Activated CD8-positive, alpha-beta memory T cell treated with anti-CD3 and anti-CD28 coated beads, Interleukin-2, amount 50 U/mL, for 48 hours (primary cell): ENCODE measurements at regions not wholly inside any gene's neighbourhood (a gene's known extent, or its start where the extent isn't known, plus 50 kb on each side); places are given as distances from the start of the nearest gene placed in this dataset.
"Not testable (repeated sequence)": the region's sequence is repeated elsewhere in the genome, so short reads cannot be mapped to it uniquely, and the experiment has no call there.

ENCODE experiments used
- DNase-seq: peaks from one replicate; pipeline ENCODE4 v3.0.0-alpha.2; 2020

DNA sequence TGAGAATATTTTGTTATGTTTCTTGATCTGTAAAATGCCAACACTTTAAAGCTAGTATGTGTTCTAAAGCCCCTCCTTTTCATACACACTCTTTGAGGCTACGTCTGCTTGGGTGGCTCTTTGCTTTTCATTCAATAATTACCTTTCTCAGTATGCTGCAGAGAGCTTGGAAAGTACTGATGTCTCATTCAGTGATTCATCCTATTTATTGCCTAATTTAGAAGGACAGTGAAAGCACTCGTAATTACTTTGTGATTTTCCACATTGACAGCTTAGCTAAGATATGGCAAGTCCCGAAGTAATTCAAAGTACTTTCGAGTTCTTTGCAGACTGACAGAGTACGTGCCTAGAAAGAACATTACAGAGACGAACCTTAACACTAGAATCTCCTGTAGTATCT is 57.2 kb downstream of the BMP15 start:
- DNase-seq, result no peak

DNA sequence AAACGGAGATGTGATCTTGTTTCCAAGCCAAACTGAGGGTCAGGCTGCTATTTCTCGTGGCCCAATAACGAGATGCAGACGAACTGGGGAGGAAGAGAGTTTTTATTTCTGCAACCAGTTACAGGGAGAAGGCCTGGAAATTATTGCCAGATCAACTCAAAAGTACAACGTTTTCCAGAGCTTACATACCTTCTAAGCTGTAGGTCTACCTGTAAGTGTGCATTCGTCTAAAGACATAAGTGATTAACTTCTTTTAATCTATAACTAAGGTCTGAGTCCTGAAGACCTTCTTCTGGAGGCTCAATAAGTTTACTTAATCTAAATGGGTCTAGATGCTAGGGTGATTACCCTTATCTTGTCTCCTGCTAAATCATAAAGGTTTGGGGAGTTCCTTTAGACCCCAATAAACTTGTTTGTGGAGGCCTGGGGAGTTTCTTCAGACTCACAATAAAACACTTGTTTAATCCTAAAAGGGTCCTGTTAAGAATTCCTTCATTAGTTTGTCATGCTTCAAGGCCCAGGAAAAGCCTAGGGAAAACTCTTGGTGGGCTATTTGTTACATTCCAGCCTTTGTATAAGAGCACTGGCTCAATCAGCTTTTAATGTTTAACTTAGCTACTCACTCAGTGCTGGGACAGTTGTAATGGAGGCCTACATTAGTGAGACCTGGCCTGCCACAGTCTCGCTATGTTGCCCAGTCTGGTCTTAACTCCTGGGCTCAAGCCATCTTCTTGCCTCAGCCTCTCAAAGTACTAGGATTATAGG is 58.5 kb downstream of the BMP15 start:
- not testable (repeated sequence) for DNase-seq

DNA sequence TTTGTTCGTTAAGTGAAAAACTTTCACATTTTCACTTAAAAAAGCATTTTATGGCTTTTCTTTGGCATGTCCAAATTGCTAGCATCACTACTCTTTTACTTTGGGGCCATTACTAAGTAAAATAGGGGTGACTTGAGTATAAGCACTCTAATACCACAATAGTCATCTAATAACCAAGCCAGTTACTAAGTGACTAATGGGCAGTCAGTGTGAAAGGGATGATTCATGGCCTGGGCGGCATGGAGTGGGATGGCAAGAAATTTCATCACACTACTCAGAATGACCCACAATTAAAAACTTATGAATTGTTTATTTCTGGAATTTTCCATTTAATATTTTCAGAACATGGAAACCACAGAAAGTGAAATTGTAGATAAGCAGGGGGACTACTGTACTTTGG is 60.9 kb downstream of the BMP15 start:
- no peak for DNase-seq

DNA sequence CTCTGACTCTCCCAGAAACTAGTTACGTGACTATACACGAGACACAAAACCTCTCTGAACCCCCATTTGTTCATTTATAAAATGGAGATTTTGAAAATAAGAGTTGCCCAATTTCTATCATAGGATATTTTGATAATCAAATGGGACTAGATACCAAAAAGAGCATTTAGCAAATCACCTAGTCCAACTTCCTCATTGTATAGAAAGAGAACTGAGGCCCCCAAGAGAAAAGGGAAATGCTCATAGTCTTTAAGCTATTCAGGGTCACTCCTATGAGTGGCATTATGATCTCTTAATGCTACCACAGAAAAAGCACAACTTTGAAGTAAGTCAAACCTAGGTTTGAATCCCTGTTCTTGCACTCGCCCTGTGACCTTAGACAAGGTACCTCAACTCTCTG is 62.7 kb downstream of the BMP15 start:
- DNase-seq, result no peak

DNA sequence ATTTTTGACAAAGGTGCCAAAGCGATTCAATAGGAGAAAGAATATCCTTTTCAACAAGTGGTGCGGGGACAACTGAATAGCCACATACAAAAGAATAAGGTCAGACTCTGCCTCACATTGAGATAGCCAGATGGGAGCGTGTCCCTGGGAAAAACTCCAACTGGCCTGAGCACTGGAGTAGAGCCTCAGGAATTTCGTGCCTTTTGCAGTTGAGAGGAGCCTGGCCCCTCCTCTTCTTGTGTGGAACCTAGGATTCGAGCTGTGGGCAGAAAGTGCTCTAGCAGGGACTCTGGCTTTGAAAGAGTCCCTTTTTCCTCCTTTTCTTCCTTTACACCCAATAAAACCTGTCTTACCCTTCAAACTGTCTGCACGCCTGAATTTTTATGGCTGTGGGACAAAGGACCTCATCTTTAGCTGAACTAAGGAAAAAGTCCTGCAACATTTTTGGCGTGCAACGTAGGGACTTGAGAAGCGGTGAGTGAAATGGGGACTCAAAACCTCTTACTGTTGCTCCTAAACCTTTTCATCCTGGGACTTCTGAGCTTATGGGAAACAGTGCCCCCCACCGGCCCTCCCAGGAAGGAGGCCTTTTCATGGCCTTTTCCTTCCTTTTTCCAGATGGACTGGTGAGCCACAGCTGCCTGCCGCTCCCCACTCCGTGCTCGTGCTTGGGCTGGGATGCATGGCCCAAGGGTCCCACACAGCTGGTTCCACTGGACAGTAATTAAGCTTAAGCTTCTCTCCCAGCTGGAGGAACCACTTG is 68.6 kb downstream of the BMP15 start:
- DNase-seq, result no peak

DNA sequence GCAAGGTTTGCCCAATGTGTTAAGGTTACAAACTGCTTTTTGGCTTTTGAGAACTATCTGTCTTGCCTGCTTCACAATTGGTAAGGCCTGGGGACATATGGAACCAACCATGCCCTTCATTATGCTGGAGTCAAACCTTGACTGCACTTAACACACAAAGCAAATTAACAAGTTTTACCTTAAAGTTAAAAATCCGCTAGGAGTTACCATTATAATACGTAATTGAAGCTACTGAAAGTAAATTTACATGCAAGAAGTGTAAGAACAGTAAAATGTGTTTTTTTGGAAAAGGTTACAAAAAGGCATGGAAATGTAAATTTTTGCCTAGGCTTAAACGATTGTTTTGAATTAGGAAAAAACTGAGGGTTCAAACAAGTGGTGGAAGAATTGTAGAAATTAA is 69.7 kb downstream of the BMP15 start:
- DNase-seq, result no peak

DNA sequence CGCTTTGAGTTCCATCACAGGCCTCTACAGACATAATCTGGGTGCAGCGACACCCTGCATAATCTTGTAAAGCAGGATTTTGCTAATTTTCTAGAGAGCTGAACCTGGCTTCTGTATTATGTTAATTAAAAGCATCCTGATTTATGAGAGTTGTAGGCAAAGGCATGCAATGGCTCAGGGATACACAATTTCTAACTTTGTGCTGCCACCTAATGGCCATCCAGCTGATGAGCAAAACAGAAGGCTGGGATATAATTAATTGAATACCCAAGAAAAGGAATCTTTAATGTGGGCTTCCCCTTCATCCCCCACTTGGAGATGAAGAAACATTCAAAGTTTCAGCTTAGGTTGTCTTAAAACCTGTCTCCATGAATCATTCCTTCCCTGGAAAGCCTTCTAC is 78.1 kb downstream of the BMP15 start:
- no peak for DNase-seq

DNA sequence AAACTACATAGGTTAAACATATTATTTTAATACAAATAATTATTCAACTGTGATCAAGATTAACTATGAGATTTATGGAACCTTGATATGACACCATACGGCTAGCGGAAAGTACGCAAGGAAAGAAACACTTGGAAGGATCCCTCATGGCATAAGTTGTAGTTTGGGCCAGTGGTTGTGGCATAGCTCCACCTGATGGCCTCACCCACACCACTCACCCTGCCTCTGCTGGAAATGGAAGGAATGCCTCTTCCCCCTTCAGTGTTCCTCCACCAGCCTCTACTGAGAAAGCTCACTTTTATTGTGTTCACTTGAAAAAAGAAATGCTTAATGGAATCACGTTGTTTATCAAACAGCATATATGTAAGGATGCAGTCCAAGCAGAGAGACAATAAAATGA is 86.4 kb downstream of the BMP15 start:
- DNase-seq, result no peak

DNA sequence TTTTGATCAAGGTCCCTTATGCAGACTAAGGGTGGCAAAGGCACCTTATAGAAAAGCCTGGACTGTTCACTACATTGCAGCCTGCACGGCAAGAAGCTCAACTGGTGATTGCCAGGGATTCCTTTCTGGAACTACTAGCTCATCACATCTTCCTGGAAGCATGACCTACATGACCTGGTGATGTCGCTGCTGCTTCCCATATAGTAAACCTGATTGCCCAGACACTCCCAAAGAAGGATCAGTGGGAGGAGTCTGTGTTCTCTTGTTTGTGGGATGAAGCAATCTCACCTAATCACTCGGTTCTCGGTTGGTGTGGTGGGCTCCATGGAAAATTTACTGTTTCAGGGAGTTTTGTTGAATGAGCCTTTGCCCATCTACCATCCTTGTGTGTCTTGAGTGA is 89.8 kb downstream of the BMP15 start:
- not testable (repeated sequence) for DNase-seq

DNA sequence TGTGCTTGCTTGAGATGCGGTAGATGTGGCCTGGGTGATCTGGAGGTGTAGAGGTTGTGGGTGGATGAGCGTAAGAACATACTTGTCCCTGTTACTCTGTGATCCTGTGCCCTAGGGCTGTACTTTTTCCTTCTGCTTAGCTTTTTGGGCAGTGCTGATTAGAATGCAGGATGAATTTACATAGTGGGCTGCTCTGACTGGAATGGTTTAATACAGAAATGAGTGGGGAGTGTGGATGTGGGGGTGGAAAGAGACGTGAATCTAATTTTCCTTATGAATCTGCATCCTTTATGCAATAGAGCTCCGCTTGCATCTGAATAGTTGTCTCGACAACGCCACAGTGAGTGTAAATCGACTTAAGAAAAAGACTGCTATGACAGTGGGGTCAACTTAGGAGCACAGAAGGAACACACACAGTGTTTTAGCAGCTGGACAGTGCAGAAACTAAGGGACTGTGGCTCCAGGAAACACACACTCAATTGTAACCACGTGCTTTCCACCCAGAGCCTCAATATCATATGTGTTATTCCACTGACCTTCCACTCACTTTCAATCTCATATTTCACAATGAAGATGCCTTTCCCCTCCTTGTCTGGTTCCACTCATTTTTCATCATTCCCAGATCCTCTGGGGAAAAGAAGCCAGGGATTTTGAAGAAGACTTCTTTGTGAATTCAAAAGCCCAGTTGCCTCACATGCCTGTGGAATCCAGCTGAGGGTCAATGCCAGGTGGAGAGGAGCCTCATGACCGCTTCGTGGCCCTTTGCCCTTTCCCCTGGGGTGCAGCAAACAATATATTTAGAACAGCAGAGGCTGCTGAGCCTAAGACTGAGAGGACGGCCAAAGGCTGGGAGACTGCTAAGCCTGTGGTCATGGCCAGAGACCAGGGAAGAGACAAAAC is 91.4 kb downstream of the BMP15 start:
- DNase-seq, result not testable (repeated sequence)

DNA sequence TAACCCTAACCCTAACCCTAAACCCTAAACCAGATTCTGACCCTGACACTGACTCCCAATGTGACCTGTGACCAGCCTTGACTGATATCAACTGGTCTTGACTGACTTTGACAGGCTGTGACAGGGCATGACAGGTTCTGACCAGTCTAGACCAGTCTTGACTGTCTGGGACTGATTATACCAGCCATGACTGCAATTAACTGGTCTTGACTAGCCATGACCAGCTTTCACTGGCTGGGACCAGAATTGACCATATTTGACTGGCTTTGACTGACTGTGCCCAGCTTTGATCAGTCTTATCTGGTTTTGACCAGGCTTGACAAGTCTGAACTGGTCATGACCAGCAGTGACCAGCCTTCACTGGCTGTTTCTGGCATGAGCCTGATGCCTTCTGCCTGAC is 95.5 kb downstream of the BMP15 start:
- DNase-seq, result no peak

DNA sequence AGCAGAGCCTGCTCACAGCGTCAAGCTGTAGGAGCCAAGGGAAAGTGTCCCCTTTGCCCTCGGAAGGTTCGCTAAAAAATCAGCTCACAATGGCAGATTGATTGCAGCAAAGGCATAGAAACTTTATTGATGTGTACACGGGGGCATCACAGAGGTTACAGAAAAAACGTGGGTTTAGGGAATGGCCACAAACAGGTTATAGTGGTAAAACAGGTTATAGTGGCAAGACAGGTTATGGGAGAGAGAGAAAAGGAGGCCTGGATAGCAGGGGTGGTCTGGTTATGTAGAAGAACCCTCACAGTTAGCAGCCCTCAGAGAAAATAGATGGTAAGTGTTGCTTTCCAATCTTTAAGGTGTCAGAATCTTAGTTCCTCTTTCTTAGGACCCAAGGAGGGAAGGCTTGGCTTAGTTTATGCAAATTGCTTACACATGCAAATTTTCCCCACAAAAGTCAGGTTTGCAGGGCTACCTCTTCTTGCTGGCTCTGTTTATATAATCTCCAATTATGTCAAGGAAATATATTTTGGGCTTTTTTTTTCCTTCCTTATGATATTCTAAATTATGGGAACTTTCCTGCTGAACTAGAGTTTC is 113.7 kb downstream of the BMP15 start:
- no peak for DNase-seq

DNA sequence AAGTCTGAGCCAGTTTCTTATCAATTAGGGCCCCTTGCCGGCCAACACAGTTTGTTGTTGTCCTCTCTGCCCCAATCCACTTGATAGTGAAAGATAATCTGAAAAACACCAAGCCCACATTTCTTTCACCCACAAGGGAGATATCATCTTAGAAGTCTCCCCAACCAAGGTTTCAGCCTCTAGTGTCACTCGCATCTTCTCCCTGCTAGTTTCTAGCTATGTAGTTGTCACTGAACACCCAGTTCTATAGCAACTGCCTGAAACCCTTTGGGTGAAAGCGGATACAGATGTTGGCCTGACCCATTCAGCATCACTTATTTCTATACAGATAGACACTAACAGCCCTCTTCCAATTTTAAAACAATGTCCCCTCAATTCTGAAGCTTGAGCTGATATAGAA is 116.3 kb downstream of the BMP15 start:
- no peak for DNase-seq

DNA sequence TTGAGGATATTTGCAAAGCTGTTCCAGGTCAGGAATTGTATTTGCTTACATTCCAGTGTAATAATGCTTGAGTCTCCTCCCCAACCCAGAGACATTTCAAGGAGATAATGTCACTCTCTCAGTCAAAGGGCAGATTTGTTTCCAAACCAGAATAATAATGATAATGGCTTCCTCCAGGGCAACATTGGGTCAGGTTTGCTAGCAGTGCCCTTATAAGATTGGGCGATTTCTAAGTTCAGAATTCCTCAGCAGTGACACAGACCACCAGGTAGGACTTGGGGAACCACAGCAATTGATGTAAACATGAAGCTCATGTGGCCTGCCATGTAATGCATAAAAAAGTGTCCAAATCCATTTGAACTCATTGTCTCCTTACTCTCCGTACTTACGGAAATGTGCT is 125.2 kb downstream of the BMP15 start:
- DNase-seq, result no peak

DNA sequence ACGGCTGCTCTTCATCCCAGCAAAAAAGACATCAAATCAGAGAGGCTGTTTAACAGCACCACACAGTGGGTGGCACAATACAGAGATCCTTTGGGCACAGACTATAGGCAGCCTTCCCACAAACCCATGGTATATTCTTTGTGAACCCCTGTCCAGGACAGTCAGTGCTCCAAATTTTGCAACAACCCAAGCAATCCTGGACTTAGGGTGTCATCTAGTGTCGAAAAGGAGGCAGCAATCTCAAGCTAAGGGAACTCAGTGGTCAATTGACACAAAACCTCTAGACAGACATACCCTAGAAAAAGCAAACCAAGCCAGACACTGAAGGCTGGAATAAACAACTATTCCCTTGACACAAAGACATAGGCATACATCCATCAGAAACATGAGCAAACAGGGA is 137.4 kb downstream of the BMP15 start:
- no peak for DNase-seq

DNA sequence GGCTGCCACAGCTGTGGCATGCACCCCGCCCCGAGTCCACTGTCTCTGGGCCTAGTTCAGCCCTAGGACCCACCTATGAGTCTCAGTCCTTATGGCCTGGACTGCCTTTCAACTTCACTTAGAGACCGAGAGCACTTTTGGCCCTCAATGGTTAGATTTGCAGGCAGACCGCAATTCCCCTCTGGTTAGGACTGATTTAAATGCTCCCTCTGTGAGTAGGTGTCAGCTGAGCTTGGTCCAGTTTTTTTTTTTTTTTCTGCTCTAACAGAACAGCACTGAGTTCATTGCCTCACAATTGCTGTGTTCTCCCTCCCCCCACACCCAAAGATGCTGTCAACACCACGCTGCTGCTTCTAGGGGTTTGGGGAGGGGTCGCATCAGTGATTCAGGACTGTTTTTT is 143.2 kb downstream of the BMP15 start:
- no peak for DNase-seq

DNA sequence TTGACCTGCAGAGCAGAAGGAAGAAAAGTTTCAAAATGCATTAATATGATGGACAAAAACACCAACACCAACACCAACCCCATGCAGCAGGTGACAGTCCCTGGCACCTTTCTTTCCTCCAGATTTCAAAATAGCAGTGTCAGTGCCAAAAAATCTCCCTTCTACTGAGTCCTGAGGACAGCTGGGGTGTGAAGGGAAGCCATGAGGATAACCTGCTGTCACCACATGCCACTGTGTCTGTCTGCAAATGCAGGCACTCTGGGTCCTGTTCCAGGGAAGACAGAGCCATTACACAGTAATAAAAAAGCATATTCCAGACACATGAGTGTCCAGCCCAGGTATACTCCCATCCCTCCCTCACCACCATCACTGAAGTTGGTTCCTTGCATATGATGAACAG is 187.5 kb downstream of the BMP15 start:
- no peak for DNase-seq

DNA sequence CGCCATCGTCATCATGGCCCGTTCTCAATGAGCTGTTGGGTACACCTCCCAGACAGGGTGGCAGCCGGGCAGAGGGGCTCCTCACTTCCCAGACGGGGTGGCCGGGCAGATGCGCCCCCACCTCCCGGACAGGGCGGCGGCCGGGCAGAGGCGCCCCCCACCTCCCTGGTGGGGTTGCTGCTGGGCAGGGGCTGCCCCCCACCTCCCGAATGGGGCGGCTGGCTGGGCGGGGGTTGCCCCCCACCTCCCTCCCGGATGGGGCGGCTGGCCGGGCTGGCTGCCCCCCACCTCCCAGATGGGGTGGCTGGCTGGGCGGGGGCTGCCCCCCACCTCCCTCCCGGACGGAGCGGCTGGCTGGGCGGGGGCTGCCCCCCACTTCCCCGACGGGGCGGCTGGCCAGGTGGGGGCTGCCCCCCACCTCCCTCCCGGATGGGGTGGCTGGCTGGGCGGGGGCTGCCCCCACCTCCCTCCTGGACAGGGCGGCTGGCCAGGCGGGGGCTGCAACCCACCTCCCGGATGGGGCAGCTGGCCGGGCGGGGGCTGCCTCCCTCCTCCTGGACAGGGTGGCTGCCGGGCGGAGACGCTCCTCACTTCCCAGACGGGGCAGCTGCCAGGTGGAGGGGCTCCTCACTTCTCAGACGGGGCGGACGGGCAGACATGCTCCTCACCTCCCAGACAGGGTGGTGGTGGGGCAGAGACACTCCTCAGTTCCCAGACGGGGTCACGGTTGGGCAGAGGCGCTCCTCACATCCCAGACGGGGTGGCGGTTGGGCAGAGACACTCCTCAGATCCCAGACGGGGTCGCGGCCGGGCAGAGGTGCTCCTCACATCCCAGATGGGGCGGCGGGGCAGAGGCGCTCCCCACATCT is 208.8 kb downstream of the BMP15 start:
- DNase-seq, result not testable (repeated sequence)

DNA sequence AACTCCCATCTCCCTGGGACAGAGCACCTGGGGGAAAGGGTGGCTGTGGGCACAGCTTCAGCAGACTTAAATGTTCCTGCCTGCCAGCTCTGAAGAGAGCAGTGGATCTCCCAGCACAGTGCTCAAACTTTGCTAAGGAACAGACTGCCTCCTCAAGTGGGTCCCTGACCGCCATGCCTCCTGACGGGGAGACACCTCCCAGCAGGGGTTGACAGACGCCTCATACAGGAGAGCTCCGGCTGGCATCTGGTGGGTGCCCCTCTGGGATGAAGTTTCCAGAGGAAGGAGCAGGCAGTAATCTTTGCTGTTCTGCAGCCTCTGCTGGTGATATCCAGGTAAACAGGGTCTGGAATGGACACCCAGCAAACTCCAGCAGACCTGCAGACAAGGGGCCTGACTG is 206.9 kb upstream of the NUDT10 start:
- not testable (repeated sequence) for DNase-seq

DNA sequence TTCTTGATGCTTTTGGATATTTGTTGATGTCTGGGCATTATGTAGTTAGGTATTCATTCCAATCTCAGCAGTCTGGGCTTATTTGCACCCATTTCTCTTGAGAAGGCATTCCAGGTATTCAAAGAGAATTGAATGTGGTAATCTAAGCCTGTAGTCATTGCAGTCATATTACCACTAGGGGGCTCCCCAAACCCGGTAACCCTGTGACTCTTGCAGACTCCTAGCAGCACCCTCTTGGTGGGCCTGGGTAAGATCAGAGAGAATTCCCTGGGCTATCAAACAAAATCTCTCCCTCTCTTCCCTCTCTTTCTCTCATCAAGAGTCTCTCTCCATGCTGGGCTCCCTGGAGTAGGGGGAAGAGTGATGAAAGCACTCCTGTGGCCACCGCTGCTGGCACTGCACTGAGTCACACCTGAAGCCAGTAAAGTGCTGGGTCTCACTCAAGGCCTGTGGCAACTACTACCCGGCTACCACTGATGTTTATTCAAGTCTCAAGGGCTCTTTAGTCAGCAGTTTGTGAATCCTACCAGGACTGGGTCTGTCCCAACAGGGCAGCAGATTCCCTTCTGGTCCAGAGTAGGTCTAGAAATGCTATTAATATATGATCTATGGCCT is 187.7 kb upstream of the NUDT10 start:
- DNase-seq, result peak; percentile 48

DNA sequence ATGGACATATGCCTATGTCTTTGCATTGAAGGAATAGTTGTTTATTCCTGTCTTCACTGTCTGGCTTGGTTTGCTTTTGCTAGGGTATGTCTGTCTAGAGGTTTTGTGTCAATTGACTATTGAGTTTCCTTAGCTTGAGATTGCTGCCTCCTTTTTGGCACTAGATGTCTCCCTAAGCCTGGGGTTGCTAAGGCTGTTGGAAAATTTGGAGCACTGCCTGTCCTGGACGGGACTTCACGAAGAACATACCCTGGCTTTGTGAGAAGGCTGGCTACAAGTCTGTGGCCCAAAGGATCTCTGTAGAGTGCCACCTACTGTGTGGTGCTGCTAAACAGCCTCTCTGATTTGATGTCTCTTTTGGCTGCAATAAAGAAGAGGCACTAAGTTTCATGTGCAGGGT is 183.8 kb upstream of the NUDT10 start:
- DNase-seq, result no peak

DNA sequence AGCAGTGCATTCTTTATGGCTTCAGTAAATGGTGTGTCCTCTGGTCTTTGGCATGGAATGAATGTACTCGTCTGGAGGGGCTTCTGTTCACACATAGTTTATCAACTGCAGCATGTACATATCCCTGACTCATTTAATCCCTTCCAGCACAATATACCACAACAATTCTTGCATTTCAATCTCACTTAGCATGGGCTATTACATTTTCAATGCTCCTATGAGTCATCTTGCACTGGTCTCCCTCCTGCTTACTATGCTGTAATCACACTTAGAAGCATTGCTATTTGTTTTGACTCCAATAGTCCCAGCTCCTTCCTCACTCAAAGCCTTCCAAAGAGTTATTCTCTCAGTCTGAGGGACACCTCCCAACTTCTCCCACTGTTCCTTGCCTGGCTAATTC is 180.9 kb upstream of the NUDT10 start:
- DNase-seq, result no peak
